Nephron progenitor cell (in vitro differentiated cells): ENCODE measurements at regions not wholly inside any gene's neighbourhood (a gene's known extent, or its start where the extent isn't known, plus 50 kb on each side); places are given as distances from the start of the nearest gene placed in this dataset.

Experiments used
- DNase-seq: peaks from one replicate; pipeline ENCODE4 v3.0.0; 2021
- H3K27ac Mint-ChIP-seq: 2 replicates; pipeline ENCODE4 v1.8.0; 2021; ENCODE audit warnings: mild to moderate bottlenecking, moderate library complexity, mixed read lengths
- H3K27me3 Mint-ChIP-seq: 2 replicates; pipeline ENCODE4 v1.8.0; 2021; ENCODE audit warnings: mild to moderate bottlenecking, low read depth, mixed read lengths; ENCODE audit not compliant: poor library complexity
- H3K36me3 Mint-ChIP-seq: 2 replicates; pipeline ENCODE4 v1.8.0; 2021; ENCODE audit warnings: low read depth, mixed read lengths
- H3K4me1 Mint-ChIP-seq: 2 replicates; pipeline ENCODE4 v1.8.0; 2021; ENCODE audit warnings: mixed read lengths
- H3K4me3 Mint-ChIP-seq: 2 replicates; pipeline ENCODE4 v1.8.0; 2021; ENCODE audit warnings: mild to moderate bottlenecking, moderate library complexity, mixed read lengths
- H3K9me3 Mint-ChIP-seq: 2 replicates; pipeline ENCODE4 v1.8.0; 2021; ENCODE audit warnings: mild to moderate bottlenecking, moderate library complexity, mixed read lengths
- CTCF ChIP-seq: fragments of 200-600 bp; sonication (generic); IDR thresholded peaks from 2 replicates; pipeline ENCODE4 v1.5.0; 2021; ENCODE audit warnings: antibody characterized with exemption

DNA sequence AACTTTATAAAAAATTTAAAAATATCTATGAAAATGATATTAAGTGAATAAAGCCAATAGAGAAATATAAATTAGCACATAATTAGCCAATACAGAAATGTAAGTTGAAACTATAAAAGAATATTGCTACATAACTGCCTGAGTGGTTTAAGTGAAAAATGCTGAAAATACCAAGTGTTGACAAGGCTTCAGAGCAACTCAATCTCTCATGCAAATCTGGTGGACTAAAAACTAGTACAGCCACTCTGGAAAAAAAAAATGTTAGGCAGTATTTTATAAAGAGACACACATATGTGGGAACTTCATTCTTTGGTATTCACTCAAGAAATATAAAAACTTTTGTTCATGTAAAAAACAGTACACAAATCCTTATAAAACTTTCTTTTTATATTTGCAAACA lies 833.7 kb upstream of the ROBO1 start:
- H3K27me3 Mint-ChIP-seq, result peaks cover 4% of the 10 kb centered on the region
- DNase-seq, result no peak
- H3K36me3 Mint-ChIP-seq, result no peaks in the 10 kb centered on the region
- H3K4me3 Mint-ChIP-seq, result no peak overlapping the region
- no peak for TF ChIP-seq CTCF
- no peak overlapping the region for H3K27ac Mint-ChIP-seq
- H3K4me1 Mint-ChIP-seq, result no peaks in the 10 kb centered on the region
- H3K9me3 Mint-ChIP-seq, result peaks cover 17% of the 10 kb centered on the region

DNA sequence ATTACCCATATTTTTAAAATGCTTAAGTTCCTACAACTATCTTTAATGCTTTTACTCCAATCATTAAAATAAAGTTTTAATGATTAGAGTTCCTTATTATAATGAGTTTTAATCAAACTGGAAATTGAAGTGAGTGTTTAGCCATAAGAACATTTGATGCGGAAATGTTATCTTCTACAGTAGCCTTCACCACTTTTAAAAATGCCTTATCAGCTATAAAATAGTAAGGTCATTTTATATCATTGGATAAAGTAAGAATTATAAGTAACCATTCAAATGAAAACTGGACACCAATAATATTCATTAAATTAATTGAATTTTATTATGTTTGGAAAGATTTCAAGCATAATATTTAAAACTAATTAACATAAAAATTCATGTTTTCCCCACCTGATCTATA lies 825.0 kb upstream of the ROBO1 start:
- no peak for DNase-seq
- Mint-ChIP-seq H3K27me3 (peaks cover 4% of the 10 kb centered on the region), H3K27ac (no peak overlapping the region), H3K9me3 (peaks cover 9% of the 10 kb centered on the region), H3K4me1 (no peaks in the 10 kb centered on the region), H3K4me3 (no peak overlapping the region), H3K36me3 (no peaks in the 10 kb centered on the region)
- no peak for TF ChIP-seq CTCF

DNA sequence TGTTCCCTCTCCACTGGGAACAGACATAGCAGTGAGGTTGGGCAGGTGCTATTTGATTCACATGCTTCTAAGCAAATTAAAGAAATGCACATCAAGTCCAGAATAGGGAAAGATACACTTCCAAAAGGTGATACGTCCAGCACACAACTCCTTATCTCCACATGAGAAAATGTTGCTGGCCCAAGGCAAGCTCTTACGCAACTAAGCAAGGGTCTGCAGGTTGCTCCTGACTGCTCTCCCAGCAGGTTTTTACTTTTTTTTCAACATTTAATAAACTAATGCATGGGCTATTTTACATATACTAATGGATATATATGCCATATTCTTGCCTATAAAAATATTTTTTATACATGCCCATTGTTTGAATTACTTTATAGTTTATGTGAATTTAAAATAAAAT lies 818.5 kb upstream of the ROBO1 start:
- DNase-seq, result no peak
- no peaks in the 10 kb centered on the region for H3K36me3 Mint-ChIP-seq
- no peaks in the 10 kb centered on the region for H3K4me1 Mint-ChIP-seq
- no peak overlapping the region for H3K4me3 Mint-ChIP-seq
- TF ChIP-seq CTCF, result no peak
- peaks cover 9% of the 10 kb centered on the region for H3K9me3 Mint-ChIP-seq
- no peak overlapping the region for H3K27ac Mint-ChIP-seq
- H3K27me3 Mint-ChIP-seq, result no peaks in the 10 kb centered on the region

DNA sequence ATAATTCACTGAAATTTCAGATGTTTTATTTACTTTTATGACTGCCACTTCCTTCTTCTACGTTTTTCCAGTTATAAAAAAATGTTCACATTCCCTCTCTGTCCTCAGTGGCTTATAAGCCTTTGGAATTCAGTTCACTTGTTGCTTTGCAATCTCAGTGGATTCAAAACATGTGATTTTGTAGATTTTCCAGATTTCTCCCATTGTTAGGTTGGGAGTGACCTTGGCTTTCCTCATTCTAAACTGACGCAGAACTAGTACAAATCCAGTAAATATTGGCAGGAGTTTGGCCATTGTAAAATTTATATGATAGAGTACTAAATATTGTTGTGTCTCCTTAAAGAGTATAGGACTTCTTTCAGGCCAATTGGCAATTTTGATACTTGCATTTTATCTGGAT lies 812.3 kb upstream of the ROBO1 start:
- Mint-ChIP-seq H3K4me1 (no peaks in the 10 kb centered on the region), H3K36me3 (no peaks in the 10 kb centered on the region), H3K27ac (no peak overlapping the region), H3K4me3 (no peak overlapping the region), H3K27me3 (no peaks in the 10 kb centered on the region), H3K9me3 (no peaks in the 10 kb centered on the region)
- no peak for DNase-seq
- no peak for TF ChIP-seq CTCF

- Mint-ChIP-seq H3K4me3 (no peak overlapping the region), H3K27me3 (no peaks in the 10 kb centered on the region), H3K36me3 (no peaks in the 10 kb centered on the region), H3K27ac (no peak overlapping the region), H3K4me1 (no peaks in the 10 kb centered on the region), H3K9me3 (no peaks in the 10 kb centered on the region)
- no peak for TF ChIP-seq CTCF
- DNase-seq, result no peak
Measured at GRCh38 chr3:80564391-80564790, 796.6 kb upstream of the ROBO1 start.

DNA sequence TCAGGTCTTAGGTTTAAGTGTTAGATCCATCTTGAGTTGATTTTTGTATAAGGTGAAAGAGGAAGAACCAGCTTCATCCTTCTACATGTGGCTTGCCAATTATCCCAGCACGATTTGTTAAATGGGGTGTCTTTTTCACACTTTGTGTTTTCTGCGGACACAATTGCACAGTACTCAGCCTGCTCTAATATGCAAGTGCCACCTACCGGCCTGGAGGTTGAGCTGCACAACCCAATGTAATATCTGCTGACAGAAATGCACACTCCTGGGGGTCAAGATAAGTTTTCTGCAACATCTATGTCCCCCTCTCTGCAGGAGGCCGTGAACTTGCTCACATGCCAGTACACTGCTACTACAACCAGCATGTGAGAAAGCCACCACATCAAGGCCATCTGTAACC lies 791.9 kb upstream of the ROBO1 start:
- no peaks in the 10 kb centered on the region for H3K9me3 Mint-ChIP-seq
- no peaks in the 10 kb centered on the region for H3K4me1 Mint-ChIP-seq
- H3K27ac Mint-ChIP-seq, result no peak overlapping the region
- DNase-seq, result no peak
- TF ChIP-seq CTCF, result no peak
- H3K27me3 Mint-ChIP-seq, result no peaks in the 10 kb centered on the region
- H3K36me3 Mint-ChIP-seq, result no peaks in the 10 kb centered on the region
- H3K4me3 Mint-ChIP-seq, result no peak overlapping the region
